ENCODE measurements at regions not wholly inside any gene's neighbourhood (a gene's known extent, or its start where the extent isn't known, plus 50 kb on each side); places are given as distances from the start of the nearest gene placed in this dataset.
A peak's percentile ranks its signal among the peaks of the same experiment; 100 is the strongest.

- no peak for DNase-seq (ENCODE audit: low spot score)
Observed at GRCh38 chr10:10542477-10542876, 475.2 kb upstream of the CELF2 start.

GRCh38 chr10:10544890-10545289 lies 472.8 kb upstream of the CELF2 start:
- no peak for DNase-seq (ENCODE audit: low spot score)

- DNase-seq (ENCODE audit: low spot score): no peak
Observed at GRCh38 chr10:10545771-10546170, 471.9 kb upstream of the CELF2 start.

- DNase-seq (ENCODE audit: low spot score): no peak
Observed at GRCh38 chr10:10551596-10552301, 465.9 kb upstream of the CELF2 start.

DNA sequence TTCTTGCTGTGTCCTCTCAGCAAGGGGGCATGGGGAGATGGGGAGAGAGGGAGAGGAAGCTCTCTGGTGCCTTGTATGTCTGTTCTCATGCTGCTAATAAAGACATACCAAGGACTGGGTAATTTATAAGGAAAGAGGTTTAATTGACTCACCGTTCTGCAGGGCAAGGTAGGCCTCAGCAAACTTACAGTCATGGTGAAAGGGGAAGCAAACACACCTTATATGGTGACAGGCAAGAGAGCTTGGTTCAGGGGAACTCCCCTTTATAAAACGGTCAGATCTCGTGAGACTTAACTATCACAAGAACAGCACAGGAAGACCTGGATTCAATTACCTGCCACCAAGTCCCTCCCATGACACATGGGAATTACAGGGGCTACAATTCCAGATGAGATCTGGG lies 464.7 kb upstream of the CELF2 start:
- DNase-seq (ENCODE audit: low spot score): no peak

DNA sequence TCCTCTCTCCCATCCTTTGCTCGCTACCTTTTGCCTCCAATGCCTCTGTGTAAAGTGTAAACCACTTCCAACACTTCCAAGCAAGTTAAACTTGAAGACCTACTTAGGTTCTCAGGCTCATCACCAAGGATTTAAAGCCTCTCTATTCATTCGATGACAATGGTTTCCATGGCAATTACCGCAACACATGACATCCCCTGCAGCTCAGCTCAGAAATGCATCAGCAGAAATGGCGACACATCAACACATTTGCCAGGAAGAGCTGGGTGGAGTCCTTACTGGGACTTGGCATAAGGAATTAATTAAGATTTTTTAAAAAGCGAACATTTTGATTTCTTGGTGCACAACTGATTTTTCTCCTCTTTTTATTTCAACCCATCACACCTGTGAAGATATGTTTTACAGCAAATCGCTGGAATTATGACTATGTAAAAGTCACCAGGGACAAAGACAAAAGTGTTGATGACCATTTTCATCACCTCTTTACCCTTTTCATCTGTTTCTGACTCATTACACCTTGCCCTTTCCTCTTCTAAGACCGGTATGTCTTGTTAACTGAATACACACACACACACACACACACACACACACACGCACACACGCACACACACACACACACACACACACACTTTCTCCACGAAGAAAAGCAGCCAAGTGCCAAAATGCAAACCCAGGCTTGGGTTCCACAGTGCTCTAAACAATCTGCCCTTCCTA lies 453.4 kb upstream of the CELF2 start:
- DNase-seq (ENCODE audit: low spot score): no peak

GRCh38 chr10:10576937-10577336 lies 440.7 kb upstream of the CELF2 start:
- peak; percentile 26 for DNase-seq (ENCODE audit: low spot score)

- DNase-seq (ENCODE audit: low spot score): no peak
Observed at GRCh38 chr10:10579709-10580108, 438.0 kb upstream of the CELF2 start.

- no peak for DNase-seq (ENCODE audit: low spot score)
Observed at GRCh38 chr10:10584161-10584560, 433.5 kb upstream of the CELF2 start.

DNA sequence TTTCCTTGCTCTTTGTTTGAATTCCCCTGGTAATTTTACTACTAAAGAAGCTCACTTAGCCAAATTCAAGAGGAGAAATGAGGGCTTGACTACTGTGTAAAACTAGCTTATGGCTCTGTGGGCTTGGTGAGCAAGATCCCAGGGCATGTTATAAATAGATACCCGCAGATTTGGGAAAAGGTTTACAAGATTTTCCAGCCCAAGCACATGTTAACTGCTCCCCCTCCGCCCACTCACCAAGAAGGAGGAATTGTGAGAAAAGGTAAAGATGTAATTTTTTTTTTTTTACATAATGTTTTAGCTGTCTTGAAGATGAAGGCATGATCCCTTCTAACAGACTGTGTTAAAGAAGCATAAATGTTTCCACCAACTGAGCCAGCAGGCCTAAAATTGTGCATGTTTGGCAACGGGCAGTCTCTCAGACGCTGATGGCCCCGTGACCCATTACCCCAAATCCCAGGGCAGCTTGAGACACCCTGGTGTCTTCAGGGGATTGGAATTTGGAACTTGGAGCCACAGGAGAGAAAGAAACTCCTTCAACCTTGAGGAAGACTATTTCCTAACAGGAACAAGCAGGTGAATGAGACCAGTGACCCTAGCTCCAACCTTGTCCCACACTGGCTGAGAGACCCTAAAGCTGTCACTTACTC lies 429.8 kb upstream of the CELF2 start:
- no peak for DNase-seq (ENCODE audit: low spot score)

GRCh38 chr10:10589540-10590303 lies 427.9 kb upstream of the CELF2 start:
- peak; percentile 50 for DNase-seq (ENCODE audit: low spot score)

- no peak for DNase-seq (ENCODE audit: low spot score)
Observed at GRCh38 chr10:10591715-10592341, 425.8 kb upstream of the CELF2 start.

DNA sequence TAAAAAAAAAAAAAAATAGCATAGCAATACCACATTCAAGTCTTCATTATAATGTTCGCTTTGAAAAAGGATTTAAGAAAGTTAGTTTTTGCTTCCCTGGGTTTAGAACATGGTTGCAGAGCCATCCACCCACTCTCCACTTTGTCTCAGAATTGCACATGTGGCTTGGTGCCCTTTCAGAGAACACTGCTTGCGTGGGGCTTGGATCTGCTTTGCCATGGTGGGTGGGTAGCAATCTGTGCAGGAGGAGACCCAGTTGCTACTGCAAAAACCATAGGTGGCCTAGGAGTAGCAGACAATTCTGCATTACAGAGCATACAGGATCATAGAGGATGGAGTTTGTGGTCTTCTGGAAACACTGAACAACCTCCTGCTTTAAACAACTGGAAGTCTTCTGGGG lies 421.4 kb upstream of the CELF2 start:
- no peak for DNase-seq (ENCODE audit: low spot score)

DNA sequence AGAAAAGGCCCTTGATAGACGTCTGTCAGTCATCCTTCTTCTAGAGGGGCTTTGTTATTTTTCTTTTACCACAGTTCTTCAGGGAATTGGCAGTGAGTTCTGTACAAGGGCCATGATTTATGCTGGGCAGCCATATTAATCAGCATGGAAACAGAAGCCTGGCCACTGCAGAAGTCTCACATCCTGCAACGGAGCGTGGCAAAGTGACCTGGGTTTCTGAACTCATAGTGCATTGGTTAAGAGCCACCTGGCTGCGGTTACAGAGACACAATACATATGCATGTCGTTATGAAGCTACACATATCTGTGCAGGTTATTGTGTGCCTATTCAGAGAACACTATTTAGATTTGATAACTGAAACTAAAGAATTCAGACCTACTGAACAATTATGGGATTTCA lies 419.4 kb upstream of the CELF2 start:
- DNase-seq (ENCODE audit: low spot score): no peak

DNA sequence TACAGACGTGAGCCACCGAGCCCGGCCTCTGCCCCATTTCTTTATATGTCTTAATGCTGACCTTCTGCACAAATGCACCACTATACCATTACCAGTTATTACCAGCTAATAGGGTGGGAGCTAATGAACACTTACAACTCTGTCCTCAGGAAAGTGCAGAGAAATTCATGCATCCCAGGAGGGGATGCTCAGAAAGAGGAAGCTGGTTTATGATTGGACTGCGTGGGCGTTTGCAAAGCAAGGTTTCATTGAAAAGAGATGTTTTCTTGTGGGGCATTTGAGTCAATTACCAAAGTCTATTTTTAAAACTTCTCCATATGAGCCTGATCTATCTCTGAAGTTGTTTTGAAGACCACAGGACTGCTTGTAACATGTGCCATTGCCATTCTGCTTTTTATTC lies 417.7 kb upstream of the CELF2 start:
- no peak for DNase-seq (ENCODE audit: low spot score)

DNA sequence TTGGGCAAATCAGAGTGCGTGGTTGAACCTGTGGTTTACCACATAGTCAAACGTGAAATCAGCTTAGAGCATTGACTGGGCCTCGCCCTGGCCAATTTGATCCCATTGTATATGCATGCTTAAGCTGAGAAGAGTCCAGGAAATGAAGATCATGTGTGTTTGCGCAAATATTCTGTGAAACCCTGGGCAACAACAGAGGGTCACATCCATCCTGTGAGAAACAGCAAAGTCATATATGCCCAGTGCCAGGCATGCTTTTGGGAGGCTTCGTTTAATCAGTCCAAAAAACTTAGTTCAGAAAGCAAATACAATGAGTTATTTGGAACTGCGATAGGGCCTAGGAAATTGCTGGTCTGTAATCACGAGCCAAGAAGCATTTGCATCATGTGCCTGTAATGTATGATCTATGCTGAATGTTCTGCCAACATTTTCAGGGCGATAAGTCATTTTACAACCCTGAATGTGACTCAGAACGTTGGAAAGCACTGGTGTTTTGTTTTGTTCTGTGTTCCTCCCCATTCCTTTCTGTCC lies 412.1 kb upstream of the CELF2 start:
- DNase-seq (ENCODE audit: low spot score): peak; percentile 8

DNA sequence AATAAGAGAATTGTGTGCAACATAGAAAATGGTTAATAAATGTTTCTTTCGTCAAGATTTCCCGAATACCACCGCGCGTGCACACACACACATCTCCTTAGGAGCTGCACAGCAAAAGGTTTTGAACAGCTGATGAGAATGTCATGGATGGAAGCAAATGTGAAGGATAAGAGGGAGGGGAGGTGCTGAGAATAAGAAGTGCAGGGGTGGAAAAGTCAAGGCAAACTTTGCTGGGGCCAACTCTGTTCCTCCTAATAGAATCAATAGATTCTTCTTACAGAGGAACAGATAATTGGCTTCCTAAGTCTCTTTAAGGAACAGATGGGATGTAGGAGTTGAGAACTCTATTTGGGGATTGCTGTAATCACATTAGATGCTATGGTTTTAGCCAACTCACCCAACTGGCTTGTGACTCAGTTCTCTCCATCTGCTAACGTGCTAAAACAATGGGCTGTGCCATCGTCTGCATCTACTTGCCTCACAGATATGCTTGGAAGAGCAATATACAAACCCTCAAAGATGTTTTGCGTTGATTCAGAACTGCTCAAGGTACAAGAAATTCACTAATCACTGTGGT lies 408.2 kb upstream of the CELF2 start:
- DNase-seq (ENCODE audit: low spot score): no peak

DNA sequence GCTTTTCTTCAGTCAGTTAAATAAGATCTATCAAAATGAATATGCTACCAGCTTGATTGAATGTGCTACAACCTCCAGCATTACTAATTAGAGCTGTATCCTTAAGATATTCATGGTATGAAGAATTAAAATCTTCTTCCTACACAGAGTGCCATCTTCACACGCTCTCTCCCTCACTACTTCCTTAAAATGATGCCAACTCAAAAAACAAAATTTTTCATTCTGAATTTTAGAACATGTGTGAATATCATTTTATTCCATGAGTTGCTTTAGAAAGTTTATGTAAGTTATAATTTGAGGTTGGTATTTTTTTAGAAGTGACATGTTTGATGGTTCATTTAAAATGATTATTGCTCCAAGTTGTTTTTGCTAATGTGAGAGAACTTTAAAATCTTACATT lies 407.5 kb upstream of the CELF2 start:
- DNase-seq (ENCODE audit: low spot score): no peak

DNA sequence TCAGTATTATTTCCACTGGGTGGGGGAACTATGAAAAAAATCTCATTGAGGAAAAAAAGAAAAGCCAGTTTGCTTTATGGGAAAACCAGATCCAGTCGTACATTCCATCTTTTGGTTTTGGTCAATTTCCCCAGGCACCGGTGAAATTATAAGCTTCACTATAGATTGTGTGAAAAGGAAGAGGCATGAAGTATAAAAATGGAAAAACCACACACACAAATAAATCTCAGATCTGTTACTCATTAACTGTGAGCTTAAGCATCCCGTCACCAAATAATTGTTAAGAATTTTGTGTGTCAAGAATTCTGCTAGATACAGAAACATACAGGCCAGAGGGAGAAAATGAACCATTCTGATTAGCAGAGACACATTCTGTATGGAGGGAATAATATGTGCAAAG lies 405.5 kb upstream of the CELF2 start:
- no peak for DNase-seq (ENCODE audit: low spot score)

- no peak for DNase-seq (ENCODE audit: low spot score)
Observed at GRCh38 chr10:10613656-10614244, 403.9 kb upstream of the CELF2 start.

GRCh38 chr10:10617686-10618085 lies 400.0 kb upstream of the CELF2 start:
- DNase-seq (ENCODE audit: low spot score): peak; percentile 15
